ENCODE measurements at regions not wholly inside any gene's neighbourhood (a gene's known extent, or its start where the extent isn't known, plus 50 kb on each side); places are given as distances from the start of the nearest gene placed in this dataset.
"Not testable (repeated sequence)": the region's sequence is repeated elsewhere in the genome, so short reads cannot be mapped to it uniquely, and the experiment has no call there.

GRCh38 chr12:24668563-24668962 lies 280.3 kb downstream of the BCAT1 start:
- DNase-seq (ENCODE audit: low spot score), result no peak

GRCh38 chr12:24664161-24664880 lies 284.6 kb downstream of the BCAT1 start:
- DNase-seq (ENCODE audit: low spot score), result no peak

DNA sequence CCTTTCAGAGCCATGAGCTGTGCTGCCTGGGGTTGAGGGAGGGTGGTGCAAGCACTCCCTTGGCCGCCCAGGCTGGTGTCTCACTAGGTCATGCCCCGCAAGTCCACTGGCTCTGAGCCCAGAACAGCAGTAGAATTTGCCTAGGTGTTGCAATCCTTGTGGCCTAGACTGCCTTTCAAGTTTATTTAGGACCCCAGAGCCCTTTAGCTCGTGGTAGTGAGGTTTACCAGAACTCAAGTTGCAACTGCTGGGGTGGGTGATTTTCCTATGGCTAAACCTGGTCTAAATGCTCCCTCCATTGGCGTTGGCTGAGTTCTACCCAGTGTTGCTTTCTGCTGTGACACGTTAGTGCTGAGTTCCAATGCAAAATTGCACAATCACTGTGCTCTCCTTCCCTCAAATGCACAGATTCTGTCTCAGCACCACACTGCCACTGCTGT lies 287.2 kb downstream of the BCAT1 start:
- no peak for DNase-seq (ENCODE audit: low spot score)

GRCh38 chr12:24659016-24659415 lies 289.9 kb downstream of the BCAT1 start:
- DNase-seq (ENCODE audit: low spot score), result no peak

GRCh38 chr12:24654344-24654743 lies 294.6 kb downstream of the BCAT1 start:
- DNase-seq (ENCODE audit: low spot score), result not testable (repeated sequence)

GRCh38 chr12:24649634-24650033 lies 299.3 kb downstream of the BCAT1 start:
- DNase-seq (ENCODE audit: low spot score), result no peak

DNA sequence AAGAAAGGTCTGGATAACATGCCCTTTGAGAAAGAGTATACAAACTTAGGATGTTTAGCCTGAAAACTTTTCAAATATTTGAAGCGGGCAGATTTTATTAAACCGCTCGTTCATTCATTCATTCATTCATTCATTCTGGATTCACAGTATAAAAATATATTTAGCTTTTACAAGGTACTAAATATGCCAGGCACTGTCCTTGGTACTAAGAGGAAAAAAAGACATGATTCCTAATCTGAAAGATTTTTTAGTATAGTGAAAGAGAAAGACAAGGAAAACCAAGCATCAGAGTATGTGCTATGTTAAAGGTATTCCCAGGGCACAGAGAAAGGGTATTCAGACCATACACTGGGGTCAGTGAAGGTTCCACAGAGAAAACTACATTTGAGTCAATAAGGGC lies 299.7 kb downstream of the BCAT1 start:
- no peak for DNase-seq (ENCODE audit: low spot score)

- no peak for DNase-seq (ENCODE audit: low spot score)
Observed at GRCh38 chr12:24645254-24645653, 303.6 kb downstream of the BCAT1 start.

- no peak for DNase-seq (ENCODE audit: low spot score)
Observed at GRCh38 chr12:24643120-24644119, 305.5 kb downstream of the BCAT1 start.

GRCh38 chr12:24639641-24640040 lies 309.3 kb downstream of the BCAT1 start:
- DNase-seq (ENCODE audit: low spot score), result no peak

DNA sequence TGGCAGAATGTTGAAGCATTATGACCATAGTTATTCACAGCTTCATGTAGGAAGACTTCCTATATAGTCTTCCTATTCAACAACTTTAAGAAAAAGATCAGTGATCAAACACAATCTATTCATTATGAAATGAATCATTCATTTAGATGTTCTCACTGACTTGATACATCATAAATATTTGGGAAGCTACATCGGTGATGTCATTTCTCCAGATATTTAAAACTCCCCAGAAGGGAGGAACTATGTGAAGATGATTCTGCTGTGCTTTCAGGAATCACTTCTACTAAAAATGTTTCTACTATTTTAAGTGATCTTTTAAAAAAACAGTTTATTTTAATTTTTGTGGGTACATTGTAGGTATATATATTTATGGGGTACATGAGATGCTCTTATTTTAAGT lies 316.4 kb downstream of the BCAT1 start:
- no peak for DNase-seq (ENCODE audit: low spot score)

- no peak for DNase-seq (ENCODE audit: low spot score)
Observed at GRCh38 chr12:24631676-24632426, 317.1 kb downstream of the BCAT1 start.

DNA sequence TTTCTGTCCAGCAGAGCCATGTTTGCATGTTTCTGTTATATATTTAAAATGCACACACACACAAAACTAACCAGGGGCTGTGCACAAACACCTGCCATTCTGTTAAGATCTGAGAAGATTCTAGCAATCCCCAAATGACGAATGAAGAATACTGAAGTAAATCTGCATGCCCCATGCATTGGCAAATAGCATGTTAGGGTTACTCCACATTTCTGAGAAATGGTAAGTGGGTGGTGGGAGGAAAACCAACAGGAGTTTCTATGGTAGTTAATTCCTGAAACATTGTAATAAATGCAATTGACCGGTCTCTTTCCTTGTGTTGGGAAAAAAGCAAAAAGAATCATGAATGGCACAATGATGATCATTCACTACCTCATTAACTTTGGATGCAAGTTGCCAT lies 318.0 kb downstream of the BCAT1 start:
- no peak for DNase-seq (ENCODE audit: low spot score)

GRCh38 chr12:24630446-24630845 lies 318.5 kb downstream of the BCAT1 start:
- DNase-seq (ENCODE audit: low spot score), result no peak

DNA sequence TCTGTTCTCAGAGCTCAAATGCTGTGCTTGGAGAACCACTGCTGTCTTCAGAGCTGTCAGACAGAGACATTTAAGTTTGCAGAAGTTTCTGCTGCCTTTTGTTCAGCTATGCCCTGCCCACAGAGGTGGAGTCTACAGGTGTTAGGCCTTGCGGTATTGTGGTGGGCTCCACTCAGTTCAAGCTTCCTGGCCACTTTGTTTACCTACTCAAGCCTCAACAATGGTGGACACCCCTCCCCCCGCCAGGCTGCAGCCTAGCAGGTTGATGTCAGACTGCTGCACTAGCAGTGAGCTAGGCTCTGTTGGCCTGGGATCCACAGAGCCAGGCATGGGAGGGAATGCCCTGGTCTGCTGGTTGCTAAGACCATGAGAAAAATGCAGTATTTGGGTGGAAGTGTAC lies 323.8 kb downstream of the BCAT1 start:
- no peak for DNase-seq (ENCODE audit: low spot score)

GRCh38 chr12:24619954-24620353 lies 328.9 kb downstream of the BCAT1 start:
- not testable (repeated sequence) for DNase-seq (ENCODE audit: low spot score)

DNA sequence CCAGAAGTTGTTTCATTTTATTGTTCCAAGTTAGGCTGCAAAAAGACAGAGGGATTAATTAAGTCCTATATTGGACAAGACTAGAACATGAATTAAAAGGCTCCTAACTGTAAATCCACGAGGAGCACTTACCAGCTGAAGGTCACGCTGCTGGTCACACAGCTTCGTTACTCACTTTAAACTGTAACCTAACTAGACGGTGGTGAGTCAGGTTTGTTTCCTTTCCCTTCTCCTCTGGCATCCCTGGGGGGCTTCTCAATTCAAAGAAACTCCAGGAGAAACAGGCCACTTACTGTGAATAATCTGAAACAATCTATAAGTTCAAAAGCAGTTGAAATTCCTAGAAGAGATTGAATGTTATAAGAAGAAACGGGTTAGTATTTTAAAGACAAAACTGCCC lies 331.4 kb downstream of the BCAT1 start:
- no peak for DNase-seq (ENCODE audit: low spot score)

GRCh38 chr12:24615967-24616411 lies 332.9 kb downstream of the BCAT1 start:
- DNase-seq (ENCODE audit: low spot score), result no peak

- peak; percentile 19 for DNase-seq (ENCODE audit: low spot score)
Observed at GRCh38 chr12:24608637-24609285, 340.1 kb downstream of the BCAT1 start.

DNA sequence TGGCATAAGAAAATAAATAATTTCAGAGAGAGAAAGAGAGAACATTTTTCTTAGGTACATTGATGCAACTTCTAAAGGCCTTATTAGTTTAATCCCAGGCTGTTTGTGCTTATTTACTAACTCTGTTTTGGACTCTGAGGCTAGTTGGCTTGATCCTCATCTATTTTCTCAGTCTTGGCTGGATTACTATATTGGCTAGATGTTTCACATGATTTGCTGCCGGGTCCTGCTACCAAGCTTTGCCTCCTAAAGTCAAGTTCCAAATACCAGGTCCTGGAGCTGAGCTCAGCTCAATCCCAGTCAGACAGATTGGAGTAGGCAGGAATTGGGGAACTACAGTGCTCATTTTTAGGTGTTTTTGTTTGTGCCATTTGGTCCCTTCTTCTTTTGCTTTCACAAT lies 340.8 kb downstream of the BCAT1 start:
- DNase-seq (ENCODE audit: low spot score), result no peak

DNA sequence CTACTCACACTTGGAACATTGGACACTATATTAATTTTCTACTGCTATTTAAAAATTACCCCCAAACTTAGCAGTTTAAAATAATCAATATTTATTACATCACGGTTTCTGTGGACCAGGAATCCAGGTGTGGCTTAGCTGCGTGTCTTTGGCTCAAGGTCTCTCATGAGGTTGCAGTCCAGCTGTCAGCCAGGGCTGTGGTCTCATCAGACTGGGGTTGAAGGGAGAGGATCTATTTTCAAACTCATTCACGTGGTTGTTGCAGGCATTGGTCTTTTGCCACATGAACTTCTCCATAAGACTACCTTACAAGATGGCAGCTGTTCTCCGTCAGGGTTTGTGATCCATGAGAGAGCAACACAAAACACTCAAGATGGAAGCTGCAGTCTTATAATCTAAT lies 343.0 kb downstream of the BCAT1 start:
- DNase-seq (ENCODE audit: low spot score), result no peak

- no peak for DNase-seq (ENCODE audit: low spot score)
Observed at GRCh38 chr12:24605466-24605865, 343.4 kb downstream of the BCAT1 start.
